Hepatocyte (in vitro differentiated cells): ENCODE measurements at regions not wholly inside any gene's neighbourhood (a gene's known extent, or its start where the extent isn't known, plus 50 kb on each side); places are given as distances from the start of the nearest gene placed in this dataset.

ENCODE experiments used
- CTCF ChIP-seq: fragments of 200-600 bp; sonication (generic); IDR thresholded peaks from 2 replicates; pipeline ENCODE4 v1.5.1; 2016; ENCODE audit warnings: antibody characterized with exemption, mild to moderate bottlenecking; ENCODE audit not compliant: poor library complexity
- EZH2 ChIP-seq: fragments of 200-600 bp; sonication (generic); IDR thresholded peaks from 2 replicates; pipeline ENCODE4 v1.6.1; 2016; ENCODE audit warnings: antibody characterized with exemption, mild to moderate bottlenecking, borderline replicate concordance

DNA sequence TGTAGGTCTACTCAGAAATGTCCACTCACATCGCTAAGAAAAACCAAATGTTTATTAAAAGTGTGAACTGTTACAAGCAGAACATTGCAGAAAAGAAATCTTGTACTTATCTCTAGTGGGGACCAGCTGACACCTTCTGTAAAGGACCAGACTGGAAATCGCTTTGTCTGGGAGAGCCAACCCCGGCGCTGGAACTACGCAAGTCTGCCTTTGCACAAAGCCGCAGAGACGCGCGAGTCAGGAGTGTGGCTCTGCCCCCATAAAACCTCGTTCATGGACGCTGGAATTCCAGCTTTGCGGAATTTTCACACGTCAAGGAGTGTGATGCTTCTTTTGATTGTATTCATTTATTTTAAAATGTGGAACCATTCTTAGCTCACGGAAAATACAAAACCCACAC, 141.9 kb upstream of the SALL3 start:
- TF ChIP-seq CTCF: no peak
- TF ChIP-seq EZH2: no peak
